COLO668 (cell line): ENCODE measurements at regions not wholly inside any gene's neighbourhood (a gene's known extent, or its start where the extent isn't known, plus 50 kb on each side); places are given as distances from the start of the nearest gene placed in this dataset.
A peak's percentile ranks its signal among the peaks of the same experiment; 100 is the strongest.

Experiments
- DNase-seq: peaks from one replicate; lab custom pipeline; 2025; ENCODE audit not compliant: unreplicated experiment; lab: John Stamatoyannopoulos, UW

DNA sequence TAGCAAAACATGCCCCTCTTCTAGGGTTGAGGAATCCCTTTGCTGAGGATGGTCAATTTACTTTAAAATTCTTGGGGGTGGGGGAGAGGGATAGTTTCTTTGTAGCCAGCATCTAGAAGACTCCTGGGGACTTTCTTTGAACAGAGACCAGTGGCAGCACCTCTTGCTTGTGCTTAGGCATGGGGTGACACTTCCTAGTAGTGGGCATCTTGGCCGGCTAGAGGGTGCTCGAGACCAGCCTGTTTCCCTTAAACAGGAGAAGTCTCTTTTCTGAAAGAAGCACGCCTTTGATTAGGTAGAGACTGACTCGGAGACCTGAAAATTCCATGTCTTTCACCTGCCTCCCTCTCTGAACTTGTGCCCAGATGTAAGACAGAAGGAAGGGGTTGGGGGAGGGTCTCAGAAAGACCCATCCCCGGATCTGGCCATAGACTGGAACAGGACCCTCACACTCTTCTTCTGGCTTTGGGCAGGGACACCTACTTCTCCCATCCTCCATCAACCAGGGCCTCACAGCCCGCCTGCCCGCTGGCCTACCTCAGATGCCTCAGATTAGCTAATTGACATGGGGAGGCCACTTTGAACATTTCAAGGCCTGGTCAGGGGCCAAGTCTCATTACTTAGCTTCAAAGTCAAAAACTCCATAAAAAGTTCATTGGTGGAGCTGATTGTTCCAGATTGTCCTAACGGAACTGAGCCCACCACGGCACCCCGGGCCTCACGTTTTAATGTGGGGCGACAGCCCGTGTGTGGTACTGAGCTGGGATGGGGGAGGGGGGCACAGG is 172.2 kb downstream of the CDC5L start:
- no peak for DNase-seq

DNA sequence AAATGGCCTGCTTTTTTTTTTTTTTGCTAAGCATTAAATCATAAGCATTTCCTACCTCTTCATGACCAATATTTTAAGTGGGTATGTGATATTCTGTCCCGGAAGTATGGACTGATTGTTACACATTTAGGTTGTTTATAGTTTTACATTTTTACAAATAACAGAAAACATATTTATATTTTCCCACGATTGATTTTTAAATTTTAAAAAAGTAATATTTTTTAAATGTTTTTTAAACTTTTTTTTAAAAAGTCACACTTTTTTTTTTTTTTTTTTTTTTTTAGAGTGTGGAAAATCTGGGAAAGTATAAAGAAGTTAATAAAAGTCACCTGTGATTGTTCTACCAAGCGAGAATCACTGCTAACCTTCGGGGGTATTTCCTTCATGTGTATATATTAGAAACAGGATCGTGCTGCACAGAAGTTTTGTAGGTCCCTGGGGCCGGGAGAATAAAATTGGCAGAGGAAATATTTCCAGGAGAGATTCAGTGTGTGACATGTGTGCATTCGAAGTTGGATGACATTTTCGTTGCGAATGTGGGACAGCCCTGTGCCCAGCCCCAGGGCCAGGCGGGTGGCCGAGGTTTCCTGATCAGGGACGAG is 173.1 kb downstream of the CDC5L start:
- no peak for DNase-seq

DNA sequence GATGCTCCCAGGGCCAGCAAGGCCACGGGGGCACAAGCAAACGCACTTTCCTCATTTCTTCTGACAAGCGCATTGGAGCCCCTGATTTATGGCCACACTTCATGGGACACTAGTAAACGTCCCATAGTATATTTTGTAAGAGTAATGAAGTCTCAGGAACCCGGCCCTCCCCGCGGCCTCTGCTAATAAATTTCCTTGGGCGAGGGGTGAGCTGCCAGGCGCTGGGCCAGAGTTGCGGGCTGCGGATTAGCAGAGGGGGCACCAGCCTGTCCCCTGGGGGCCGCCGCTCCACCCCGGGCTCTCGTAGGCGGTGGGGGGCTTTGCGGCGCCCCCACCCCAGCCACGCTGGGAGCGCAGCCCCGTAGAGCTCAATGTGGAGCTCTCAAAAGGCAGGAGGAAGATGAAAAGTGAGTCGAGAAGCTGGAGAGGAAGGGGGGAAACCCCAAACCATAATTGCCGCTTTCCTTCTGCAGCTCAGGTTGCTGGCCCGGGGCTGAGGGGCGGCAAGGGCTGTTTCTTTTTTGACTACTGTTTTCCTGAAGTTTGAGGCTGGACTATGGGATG is 173.6 kb downstream of the CDC5L start:
- no peak for DNase-seq

DNA sequence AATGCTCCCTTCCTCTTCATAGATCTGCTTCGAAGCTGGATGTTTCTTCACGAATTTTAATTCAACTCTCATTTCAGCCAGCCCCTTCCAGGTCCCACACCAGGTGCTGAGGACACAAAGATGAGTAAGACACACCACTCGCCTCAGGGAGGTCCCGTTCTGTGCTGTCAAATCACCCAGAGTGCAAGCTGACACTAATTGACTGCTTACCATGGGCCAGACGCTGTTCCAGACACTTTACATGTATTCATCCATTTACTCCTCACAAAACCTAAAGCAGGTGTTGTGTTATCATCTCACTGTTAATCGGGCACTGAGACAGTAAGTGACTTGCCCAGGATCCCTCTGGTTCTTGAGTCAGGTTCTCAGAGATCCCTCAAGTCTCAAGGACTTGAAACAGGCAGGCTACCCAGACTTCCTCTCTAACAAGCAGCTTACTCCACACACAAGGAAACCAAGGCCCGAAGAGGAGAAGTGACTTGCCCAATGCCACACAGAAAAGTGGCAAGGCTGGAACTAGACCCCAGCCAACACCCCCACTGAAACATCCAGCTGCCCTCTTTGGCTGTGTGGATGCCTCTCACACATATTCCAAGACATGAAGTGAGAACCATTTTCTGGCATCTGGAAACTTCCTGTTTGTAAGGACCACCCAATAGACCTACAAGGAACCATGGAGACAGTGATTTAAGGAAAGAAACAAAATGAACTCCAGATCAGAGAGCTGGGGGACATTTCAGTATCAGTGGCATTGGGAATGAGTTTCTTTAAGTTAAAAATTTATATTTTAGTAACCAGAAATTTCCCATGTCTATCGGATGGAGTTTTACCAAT is 174.5 kb downstream of the CDC5L start:
- DNase-seq, result no peak

- no peak for DNase-seq
These were observed 175.9 kb downstream of the CDC5L start for GRCh38 chr6:44563397-44563796.

- DNase-seq, result no peak
These were observed 177.5 kb downstream of the CDC5L start for GRCh38 chr6:44564906-44565524.

DNA sequence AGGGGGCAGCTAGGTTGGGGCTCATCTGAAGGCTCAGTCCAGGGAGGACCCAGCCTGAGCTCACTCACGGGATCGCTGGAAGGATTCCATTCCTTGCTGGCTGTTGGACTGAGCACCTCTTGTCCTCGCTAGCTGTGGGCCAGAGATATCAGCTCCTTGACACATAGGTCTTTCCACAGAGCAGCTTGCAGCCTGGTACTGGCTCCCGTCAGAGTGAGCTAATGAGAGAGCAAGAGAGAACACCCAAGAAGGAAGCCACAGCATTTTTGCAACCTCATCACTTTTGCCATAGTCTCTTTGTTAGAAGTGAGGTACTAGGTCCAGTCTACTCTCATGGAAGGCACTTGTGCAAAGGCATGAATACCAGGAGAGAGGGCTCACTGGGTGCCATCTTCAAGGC is 179.9 kb downstream of the CDC5L start:
- DNase-seq, result no peak

- DNase-seq, result no peak
These were observed 181.6 kb downstream of the CDC5L start for GRCh38 chr6:44569131-44569530.

DNA sequence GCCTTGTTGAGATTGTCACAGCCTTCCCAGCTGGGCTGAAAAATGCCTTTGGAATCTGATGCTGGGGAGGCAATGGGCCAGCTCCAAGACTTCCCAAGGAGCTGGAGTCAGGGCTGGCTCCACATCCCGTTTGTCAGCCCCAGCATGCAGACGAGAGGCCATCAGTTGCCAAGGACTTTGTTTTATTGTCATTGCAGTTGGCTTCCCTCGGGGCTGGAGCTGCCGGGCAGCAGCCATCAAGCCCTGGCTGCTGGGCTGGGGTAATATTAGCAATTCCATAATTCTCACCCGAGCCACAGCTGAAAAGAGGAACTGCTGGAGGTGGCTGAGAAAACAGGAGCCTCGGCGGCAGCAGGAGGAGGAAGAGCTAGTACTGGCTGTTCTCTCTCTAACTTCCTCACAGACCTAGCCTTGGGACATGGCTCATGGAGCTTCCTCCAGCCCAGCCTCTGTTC is 182.5 kb downstream of the CDC5L start:
- no peak for DNase-seq

GRCh38 chr6:44571510-44571909 is 184.0 kb downstream of the CDC5L start:
- no peak for DNase-seq

- no peak for DNase-seq
These were observed 184.8 kb downstream of the CDC5L start for GRCh38 chr6:44572346-44572745.

DNA sequence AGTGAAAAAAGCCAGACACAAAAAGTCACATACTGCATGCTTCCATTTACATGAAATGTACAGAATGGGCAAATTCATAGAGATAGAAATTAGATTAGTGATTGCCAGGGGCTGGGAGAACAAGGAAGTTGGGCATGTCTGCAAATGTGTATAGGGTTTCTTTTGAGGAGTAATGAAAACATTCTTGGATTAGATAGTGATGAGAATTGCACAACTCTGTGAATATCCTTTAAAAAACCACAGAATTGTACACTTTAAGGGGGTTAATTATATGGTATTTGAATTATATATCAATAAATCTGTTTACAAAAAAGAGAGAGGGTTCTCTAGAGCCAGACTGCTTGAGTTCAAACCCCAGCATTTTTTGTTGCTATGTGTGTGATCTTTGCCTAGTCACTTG is 188.1 kb downstream of the CDC5L start:
- no peak for DNase-seq

DNA sequence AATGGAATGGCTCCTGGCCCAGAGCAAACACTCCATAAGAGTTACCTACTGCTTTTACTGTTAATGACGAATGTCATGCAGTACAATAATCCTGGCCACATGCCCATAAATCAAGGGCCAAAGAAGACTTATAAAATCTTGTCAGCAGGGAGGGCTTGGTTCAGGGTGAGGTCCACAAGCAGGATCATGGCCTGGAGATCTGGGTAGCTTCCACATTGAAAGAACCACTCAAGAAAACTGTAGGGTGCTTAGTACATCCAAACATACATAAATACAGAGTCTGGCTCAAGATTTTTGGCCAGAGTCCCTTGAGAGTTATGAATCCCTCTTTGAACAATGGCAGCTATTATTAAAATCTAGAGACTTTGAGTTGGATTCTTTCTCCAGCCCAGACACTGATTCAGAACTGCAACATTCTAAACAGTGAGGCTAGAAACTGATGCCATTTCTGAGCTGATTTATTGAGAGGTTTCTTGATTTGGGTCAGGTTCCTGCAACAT is 188.7 kb downstream of the CDC5L start:
- DNase-seq, result no peak

DNA sequence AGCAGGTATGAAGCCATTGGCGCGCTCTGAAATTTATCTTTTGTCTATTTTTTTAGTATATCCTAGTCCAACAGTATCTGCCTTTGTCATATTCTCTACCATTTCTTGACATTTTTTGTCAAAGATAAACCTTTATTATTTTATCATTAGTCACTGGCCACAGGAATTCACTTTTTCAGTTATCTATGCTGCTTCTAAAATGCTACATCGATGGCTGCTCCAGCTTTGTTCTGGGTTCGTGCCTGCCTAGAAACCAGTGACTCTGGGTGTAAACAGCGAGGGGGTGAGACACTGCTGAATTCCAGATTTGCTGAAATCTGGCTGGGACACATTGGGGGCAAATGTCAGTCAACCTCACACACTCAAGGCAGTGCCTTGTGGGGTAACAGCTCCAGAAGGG is 193.4 kb downstream of the CDC5L start:
- no peak for DNase-seq

GRCh38 chr6:44582930-44583329 is 195.4 kb downstream of the CDC5L start:
- DNase-seq, result no peak

DNA sequence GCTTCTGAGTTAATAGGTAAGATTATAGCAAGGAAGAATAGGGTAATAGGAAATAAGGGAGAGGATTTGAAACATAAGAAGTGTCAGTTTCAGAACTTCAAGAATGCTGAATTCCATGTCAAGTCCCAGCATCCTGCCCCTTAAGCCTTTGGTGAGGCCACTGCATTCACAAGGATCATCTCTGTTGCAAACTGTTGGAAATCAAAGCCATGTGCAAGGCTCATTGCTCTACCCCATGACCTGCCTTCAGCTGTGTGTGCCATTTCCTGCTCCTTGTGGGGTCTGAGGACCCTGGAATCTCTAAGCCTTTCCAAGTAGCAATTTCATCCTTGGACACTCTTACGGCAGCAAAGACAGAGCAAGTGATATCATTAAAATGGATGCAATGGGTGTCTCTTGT is 203.0 kb downstream of the CDC5L start:
- DNase-seq, result no peak

GRCh38 chr6:44593539-44593944 is 206.0 kb downstream of the CDC5L start:
- DNase-seq, result peak; percentile 24

- DNase-seq, result no peak
These were observed 207.0 kb downstream of the CDC5L start for GRCh38 chr6:44594481-44594880.

- no peak for DNase-seq
These were observed 211.2 kb downstream of the CDC5L start for GRCh38 chr6:44598679-44599078.

DNA sequence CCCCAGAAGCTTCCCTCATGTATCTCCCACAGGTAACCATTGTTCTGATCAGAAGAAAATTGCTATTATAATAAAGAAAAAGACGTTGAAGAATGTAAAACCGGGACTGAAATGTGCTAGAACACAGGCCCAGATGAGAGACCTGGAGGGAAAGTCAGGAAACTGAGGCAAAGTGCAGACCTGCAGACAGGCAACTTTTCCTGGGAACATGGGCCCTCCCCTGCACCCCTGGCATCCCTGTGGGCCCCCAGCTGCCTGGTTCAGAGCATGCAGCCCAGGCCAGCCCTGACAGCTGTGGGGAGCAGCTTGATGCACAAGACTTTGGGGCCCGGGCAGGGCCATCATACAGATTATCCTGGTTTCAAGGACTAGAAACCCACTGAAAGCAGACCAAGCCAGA is 212.2 kb downstream of the CDC5L start:
- DNase-seq, result no peak
